ENCODE measurements at regions not wholly inside any gene's neighbourhood (a gene's known extent, or its start where the extent isn't known, plus 50 kb on each side); places are given as distances from the start of the nearest gene placed in this dataset.

- TF ChIP-seq POLR2A (IDR thresholded peaks at IDR 0.05; ENCODE audit: low read depth, low read length) (no peak), POLR2AphosphoS5 (IDR thresholded peaks at IDR 0.05; ENCODE audit: low read depth, low read length) (no peak)
Observed at GRCh38 chr11:38839071-38839470, 2241.0 kb upstream of the RAG2 start.
